ENCODE measurements at regions not wholly inside any gene's neighbourhood (a gene's known extent, or its start where the extent isn't known, plus 50 kb on each side); places are given as distances from the start of the nearest gene placed in this dataset.
A peak's percentile ranks its signal among the peaks of the same experiment; 100 is the strongest.
"Not testable (repeated sequence)": the region's sequence is repeated elsewhere in the genome, so short reads cannot be mapped to it uniquely, and the experiment has no call there.

DNA sequence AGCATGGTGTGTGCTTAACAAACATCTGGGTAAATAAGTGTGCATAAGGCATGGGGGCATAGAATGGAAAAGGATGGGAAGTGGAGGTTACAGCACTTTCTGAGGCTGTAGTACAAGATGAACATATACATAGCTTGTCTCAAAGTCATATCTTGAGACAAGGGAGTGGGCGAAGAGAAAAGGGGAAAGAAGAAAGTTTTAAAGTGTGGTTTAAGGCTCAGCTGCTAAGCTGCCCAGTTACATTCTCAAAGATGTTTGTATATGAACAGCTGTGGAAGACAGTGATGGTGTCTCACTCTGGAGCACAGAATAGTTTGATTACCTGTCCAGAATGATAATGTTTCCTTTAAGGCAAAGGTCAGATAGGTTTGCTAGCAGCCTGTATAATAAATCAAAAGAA lies 61.9 kb upstream of the LANCL2 start:
- no peak for DNase-seq (ENCODE audit: low spot score)

DNA sequence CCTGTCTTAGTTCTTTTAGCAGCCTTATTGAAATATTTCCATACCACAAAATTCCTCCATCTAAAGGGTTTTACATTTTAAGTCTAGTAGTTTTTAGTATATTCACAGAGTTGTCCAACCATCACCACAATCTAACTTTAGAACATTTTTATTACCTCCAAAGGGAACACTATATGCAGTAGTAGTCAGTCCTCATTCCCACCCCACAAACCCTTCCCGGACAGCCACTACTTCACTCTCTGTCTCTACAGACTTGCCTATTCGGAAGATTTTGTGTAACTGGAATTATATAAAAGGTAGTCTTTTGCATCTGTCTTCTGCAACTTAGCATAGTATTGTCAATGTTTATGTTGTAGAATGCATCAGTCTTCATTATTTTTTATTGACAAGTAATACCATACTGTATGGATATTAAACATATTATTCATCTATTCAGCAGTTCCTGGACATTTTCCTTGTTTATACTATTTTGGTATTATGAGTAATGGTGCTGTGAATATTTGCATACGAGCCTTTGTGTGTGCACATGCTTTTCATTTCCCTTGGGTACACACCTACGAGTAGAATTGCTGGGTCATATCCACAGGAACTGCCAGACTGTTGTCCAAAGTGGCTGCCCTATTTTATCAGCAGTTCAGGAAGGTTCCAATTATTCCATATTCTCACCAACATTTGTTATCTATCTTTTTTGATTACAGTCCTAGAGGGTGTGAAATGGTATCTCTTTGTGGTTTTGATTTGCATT lies 60.9 kb upstream of the LANCL2 start:
- no peak for DNase-seq (ENCODE audit: low spot score)

DNA sequence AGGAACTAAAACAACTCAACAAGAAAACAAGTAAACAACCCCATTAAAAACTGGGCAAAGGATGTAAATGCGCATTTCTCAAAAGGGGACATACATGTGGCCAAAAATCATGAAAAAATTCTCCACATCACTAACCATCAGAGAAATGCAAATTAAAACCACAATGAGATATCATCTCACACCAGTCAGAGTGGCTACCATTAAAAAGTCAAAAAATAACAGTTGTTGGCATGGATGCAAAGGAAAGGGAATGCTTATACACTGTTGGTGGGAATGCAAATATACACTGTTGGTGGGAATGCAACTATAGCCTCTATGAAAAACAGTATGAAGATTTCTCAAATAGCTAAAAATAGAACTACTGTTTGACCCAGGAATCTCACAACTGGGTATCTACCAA lies 60.0 kb upstream of the LANCL2 start:
- no peak for DNase-seq (ENCODE audit: low spot score)

DNA sequence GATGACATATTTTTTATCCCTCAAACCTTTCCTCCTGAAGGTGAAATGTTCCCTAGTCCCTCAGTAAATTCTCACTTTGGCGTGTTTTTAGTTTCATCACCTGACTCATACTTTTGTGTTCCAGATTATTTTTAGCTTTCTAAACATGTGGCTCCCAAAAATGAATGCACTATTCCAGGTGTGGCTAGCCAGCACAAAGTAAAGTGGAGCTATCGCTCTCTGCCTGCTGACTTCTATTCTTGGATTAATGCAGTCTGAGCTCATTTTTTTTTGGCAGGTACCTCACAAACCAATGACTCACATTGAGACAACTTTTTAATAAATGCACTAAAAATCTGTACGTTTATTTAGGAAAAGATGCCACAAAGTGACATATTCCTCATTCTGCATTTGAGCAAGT lies 58.8 kb upstream of the LANCL2 start:
- no peak for DNase-seq (ENCODE audit: low spot score)

DNA sequence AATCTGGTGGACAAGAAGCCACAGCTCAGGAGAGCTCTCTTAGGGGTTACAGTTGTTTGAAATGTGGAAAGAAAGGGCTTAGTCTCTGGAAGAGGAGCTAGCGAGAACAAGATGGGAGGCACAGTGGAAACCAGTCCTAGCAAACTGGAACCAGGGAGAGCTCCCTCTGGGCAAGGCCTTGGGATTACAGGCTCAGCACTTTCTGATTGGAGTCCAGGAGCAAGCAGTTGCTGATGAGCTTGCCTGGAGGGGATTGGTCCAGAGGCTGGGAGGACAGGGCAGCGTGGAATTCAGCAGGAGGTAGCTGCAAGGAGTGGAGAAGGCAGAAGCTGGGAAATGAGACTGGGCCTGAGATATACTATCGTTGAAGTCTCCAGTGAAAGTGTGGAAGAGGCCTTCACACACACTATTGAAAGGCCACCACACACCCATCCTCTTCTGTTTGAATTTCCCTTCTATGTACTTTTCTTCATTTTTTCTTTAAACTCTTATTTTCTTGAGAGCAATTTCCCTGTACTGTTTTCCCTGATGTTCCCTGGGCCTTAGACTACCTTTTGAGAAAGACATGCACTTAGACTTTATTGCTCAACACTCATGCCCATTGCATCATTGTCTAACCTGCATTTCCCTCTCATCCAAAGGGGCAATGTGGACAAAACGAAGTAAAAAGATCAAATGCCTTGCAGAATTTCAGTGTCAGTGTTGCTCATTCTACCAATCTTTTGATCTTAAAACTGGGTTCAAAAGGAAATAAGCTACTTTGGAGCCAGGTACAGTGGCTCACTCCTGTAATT lies 57.8 kb upstream of the LANCL2 start:
- no peak for DNase-seq (ENCODE audit: low spot score)

DNA sequence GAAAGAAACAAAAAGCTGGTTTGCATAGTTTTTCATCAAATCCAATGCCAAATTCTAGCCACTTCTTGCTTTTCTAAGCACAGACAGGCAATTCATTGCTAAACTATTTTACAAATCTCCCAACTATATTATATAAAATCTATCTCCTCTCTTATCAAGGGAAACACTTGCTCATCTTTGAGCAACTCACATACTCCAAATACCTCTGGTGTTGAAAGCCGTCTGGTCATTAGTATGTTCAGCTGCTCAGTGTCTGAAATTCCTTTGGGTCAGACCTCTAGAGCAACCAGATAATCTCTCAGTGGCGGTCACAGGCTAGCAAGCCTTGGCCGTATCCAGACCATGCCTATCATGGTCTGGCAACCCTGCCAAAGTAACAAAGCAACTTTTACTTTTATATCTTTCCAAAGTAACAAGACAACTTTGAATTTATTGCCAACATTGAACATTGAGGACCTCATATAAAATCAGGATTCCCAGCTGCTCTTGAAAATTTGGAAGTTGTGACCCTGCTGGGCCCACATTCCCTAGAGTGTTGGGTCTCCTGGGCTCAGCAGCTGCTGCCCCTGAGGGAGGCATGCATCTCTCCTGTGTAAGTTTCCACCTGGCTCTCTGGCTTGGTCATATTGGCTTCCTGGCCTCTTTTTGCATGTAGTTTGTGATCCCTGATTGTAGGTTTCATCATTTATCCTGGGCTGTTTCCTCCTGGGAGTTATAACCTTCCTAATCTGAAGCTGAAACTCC lies 56.8 kb upstream of the LANCL2 start:
- peak; percentile 84 for DNase-seq (ENCODE audit: low spot score)

DNA sequence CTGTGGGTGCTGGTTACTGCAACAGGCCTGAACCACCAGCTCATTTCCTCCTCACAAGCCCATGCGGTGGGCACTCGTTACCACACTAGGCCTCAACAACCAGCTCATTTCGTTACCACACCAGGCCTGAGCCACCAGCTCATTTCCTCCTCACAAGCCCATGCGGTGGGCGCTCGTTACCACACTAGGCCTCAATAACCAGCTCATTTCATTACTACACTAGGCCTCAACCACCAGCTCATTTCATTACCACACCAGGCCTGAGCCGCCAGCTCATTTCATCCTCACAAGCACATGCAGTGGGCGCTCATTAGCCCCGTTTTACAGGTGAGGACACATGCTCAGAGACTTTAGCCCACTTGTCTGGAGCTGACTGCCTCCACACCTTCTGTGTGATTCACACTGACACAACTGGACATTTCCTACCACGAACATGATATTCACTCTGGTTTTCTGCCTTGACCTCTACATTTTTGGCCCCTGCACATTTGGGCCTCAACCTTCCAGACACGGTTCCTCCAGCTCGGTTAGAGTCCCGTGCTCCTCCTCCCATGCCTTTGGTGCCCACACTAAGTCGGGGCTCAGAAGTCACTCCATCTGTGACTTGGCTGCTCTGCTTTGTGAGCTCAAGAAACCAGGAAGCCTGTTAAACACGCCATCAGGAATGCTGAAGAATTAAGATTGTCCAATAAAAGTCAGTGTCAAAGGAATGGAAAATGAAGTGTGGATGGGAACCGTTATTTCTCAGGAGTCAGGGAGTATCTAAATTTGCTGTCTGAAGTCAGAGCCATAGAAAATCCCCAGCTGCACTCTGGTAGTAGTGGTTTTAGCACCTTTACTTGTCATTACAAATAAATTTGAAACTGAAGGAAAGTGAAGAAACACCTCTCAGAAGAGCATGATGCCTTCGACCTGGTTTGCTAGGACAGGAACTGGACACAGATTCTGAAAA lies 55.8 kb upstream of the LANCL2 start:
- no peak for DNase-seq (ENCODE audit: low spot score)

DNA sequence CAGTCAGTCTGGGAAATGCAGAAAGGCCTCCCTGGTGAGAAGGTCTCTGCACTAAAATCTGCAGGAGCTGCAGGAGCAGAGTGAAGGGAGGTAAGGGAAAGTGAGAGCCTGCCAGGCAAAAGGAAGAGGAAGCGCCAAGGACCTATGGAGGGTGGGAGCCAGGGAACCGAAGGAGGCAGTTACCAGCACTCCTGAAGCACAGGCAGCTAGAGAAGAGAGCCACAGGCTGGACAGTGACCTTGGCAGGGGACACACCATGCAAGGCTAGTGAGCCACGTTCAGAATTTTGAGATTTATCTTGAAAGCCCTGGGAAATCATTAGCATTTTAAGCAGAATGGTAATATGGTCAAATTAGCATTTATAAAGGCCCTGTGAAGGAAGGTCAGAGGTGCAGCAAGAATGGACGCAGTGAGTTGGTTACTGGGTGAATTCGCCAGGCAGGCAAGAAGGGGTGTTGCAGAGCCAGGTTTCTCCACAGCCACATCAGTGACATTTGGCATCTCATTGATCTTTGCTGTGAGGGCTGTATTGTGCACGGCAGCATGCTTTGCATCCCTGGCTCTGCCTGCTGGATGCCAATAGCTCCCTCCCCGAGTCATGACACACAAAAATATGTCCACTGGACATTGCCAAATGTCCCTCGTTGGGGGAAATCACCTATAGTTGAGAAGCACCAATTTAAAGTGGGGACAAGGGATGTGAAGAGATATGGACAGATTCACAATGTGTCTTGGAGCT lies 54.7 kb upstream of the LANCL2 start:
- no peak for DNase-seq (ENCODE audit: low spot score)

DNA sequence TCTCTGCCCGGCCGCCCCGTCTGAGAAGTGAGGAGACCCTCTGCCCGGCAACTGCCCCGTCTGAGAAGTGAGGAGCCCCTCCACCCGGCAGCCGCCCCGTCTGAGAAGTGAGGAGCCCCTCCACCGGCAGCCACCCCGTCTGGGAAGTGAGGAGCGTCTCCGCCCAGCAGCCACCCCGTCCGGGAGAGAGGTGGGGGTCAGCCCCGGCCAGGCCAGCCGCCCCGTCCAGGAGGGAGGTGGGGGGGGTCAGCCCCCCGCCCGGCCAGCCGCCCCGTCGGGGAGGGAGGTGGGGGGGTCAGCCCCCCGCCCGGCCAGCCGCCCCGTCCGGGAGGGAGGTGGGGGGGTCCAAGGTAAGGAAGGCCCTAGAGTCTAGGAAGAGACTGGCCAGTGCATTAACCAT lies 53.2 kb upstream of the LANCL2 start:
- DNase-seq (ENCODE audit: low spot score): not testable (repeated sequence)

DNA sequence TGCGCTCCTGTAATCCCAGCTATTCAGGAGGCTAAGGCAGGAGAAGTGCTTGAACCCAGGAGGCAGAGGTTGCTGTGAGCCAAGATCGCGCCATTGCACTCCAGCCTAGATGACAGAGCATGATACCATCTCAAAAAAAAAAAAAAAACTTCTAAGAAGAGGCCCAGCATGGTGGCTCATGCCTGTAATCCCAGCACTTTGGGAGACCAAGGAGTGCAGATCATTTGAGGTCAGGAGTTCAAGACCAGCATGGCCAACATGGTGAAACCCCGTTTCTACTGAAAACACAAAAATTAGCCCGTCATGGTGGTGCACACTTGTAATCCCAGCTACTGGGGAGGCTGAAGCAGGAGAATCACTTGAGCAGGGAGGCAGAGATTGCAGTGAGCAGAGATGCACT lies 51.5 kb upstream of the LANCL2 start:
- DNase-seq (ENCODE audit: low spot score): not testable (repeated sequence)

DNA sequence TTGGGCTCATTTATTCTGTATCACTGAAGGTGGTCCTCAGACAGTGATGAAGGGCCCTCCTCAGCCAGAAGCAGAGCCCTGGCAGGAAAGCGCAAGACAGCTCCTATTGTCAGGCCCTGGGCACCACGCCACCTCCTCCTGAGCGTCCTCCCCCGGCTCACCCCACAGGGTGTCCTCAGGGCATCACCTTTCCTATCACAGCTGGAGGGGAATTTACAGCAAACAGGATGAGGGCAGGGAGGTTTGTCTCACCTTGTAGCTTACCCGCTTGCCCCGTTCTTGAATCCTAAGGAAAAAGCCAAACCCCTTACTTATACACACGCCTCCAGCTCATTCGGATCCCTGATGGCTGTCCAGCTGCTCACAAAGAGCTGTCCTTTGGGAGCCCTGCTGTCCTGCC lies 50.2 kb upstream of the LANCL2 start:
- DNase-seq (ENCODE audit: low spot score): no peak
